DND-41 (cell line): ENCODE measurements at regions not wholly inside any gene's neighbourhood (a gene's known extent, or its start where the extent isn't known, plus 50 kb on each side); places are given as distances from the start of the nearest gene placed in this dataset.
"Not testable (repeated sequence)": the region's sequence is repeated elsewhere in the genome, so short reads cannot be mapped to it uniquely, and the experiment has no call there.

Source experiments
- EZH2 ChIP-seq: IDR thresholded peaks from 3 replicates; pipeline ENCODE4 v1.6.1; 2012; ENCODE audit warnings: borderline replicate concordance, low read depth, mild to moderate bottlenecking, moderate library complexity, low read length, inconsistent platforms; ENCODE audit not compliant: severe bottlenecking
- TF ChIP-seq, protein P1 (sequence below): IDR thresholded peaks from 2 replicates; pipeline ENCODE4 v1.5.1; 2012; ENCODE audit warnings: borderline replicate concordance, low read length, moderate library complexity, mild to moderate bottlenecking; ENCODE audit not compliant: poor library complexity, severe bottlenecking; ENCODE audit errors: extremely low read depth

DNA sequence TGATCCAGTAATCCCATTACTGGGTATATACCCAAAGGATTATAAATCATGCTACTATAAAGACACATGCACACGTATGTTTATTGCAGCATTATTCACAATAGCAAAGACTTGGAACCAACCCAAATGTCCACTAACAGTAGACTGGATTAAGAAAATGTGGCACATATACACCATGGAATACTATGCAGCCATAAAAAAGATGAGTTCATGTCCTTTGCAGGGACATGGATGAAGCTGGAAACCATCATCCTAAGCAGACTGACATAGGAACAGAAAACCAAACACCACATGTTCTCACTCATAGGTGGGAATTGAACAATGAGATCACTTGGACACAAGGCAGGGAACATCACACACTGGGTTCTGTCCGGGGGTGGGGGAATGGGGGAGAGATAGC lies 277.1 kb downstream of the COG6 start:
- TF ChIP-seq, protein P1, sequence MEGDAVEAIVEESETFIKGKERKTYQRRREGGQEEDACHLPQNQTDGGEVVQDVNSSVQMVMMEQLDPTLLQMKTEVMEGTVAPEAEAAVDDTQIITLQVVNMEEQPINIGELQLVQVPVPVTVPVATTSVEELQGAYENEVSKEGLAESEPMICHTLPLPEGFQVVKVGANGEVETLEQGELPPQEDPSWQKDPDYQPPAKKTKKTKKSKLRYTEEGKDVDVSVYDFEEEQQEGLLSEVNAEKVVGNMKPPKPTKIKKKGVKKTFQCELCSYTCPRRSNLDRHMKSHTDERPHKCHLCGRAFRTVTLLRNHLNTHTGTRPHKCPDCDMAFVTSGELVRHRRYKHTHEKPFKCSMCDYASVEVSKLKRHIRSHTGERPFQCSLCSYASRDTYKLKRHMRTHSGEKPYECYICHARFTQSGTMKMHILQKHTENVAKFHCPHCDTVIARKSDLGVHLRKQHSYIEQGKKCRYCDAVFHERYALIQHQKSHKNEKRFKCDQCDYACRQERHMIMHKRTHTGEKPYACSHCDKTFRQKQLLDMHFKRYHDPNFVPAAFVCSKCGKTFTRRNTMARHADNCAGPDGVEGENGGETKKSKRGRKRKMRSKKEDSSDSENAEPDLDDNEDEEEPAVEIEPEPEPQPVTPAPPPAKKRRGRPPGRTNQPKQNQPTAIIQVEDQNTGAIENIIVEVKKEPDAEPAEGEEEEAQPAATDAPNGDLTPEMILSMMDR: not testable (repeated sequence)
- TF ChIP-seq EZH2: not testable (repeated sequence)
